ENCODE measurements at regions not wholly inside any gene's neighbourhood (a gene's known extent, or its start where the extent isn't known, plus 50 kb on each side); places are given as distances from the start of the nearest gene placed in this dataset.

DNA sequence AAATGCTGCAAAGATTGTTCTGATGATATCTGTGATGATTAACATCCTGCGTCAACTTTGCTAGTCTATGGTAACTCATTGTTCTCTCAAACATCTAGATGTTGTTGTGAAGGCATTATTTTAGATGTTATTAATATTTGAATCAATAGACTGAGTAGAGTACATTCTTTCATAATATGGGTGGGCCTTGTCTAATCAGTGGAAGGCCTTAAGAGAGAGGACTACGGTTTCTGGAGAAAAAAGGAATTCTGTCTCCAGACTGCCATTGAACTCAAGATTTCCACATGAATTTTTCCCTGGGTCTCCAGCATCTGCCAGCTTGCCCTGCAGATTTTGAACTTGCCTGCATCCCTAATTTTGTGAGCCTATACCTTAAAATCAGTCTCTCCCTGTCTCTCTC, 2381.1 kb upstream of the AGA start:
- TF ChIP-seq, protein P1, sequence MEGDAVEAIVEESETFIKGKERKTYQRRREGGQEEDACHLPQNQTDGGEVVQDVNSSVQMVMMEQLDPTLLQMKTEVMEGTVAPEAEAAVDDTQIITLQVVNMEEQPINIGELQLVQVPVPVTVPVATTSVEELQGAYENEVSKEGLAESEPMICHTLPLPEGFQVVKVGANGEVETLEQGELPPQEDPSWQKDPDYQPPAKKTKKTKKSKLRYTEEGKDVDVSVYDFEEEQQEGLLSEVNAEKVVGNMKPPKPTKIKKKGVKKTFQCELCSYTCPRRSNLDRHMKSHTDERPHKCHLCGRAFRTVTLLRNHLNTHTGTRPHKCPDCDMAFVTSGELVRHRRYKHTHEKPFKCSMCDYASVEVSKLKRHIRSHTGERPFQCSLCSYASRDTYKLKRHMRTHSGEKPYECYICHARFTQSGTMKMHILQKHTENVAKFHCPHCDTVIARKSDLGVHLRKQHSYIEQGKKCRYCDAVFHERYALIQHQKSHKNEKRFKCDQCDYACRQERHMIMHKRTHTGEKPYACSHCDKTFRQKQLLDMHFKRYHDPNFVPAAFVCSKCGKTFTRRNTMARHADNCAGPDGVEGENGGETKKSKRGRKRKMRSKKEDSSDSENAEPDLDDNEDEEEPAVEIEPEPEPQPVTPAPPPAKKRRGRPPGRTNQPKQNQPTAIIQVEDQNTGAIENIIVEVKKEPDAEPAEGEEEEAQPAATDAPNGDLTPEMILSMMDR (IDR thresholded peaks at IDR 0.05; ENCODE audit: low read depth, low read length): no peak
- DNase-seq (ENCODE audit: extremely low read depth, low read depth): no peak

DNA sequence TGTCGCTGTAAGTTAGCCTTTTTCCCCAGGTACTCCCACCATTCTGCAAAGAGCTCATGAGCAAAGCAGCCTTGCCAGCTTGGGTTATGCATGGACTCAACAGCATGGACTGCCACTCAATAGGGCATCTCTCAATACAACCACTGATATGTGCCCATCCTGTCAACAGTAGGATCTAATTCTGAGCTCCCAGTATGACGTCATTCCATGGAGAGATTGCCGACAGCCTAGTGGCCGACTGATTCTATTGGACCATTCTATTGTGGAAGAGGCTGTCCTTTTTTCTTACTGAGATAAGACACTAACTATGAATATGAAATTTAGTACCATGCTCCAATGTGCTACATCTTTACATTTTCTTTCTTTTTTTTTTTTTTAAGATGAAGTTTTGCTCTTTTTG, 2389.0 kb upstream of the AGA start:
- TF ChIP-seq, protein P1 (IDR thresholded peaks at IDR 0.05; ENCODE audit: low read depth, low read length): no peak
- DNase-seq (ENCODE audit: extremely low read depth, low read depth): no peak

DNA sequence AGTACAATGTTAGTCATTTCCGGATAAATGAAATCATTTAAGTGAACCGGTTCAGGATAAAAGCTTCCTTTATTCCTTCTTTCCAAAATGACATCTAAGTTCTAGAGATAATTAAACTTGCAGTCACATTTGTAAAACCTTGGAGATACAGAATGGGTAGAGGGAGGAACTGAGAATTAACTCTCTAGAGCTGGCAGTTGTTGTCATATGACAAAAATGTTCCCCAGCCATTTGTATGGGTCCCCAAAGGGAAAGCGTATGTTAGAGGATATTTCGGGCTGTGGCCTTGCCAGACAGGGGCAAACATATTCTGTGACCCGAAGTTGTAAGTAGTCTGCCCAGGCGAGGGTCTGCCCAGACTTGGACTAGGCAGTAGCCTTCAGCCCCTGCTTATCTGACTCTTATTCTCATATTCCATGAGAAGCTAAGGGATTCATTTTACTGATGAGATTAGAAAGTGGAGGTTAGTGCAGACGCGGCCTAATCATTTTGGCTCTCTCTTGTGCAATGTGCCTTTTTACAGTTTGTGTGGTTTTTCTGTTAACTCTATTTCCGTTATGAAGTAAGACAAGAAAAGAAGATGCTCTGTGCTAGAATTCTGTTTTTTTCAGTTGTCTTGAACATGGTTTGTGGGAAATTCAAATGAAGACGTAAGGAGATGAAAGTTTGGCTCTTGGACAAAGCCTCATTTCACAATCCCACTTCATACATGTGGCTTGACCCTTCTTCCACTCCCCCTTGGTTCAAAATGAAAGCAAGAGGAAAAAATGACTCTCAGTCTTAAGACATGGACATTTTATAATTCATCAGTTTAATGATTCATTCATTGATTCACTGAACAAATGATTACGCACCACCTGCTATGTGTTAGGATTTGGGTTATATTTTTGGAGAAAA, 2394.2 kb upstream of the AGA start:
- no peak for DNase-seq (ENCODE audit: extremely low read depth, low read depth)
- TF ChIP-seq, protein P1 (IDR thresholded peaks at IDR 0.05; ENCODE audit: low read depth, low read length): no peak

DNA sequence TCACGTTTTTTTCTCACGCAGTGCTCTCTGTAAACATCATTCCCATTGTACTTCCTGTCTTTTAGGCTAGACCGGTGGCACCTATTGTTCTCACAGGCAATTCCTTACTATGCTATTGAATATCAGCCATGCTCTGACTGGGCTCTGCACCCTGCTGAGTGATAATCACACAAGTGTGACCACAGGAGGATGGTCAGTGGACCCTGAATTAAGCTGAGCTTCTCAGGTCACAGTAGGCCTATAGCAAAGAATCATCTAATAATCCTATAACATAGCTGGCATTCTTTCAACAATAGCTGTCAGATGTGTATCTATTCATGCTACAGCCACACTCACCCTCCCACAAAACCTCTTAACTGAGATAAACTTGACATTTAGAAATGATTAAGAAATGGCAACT, 2399.8 kb upstream of the TENM3 start:
- TF ChIP-seq, protein P1 (IDR thresholded peaks at IDR 0.05; ENCODE audit: low read depth, low read length): no peak
- DNase-seq (ENCODE audit: extremely low read depth, low read depth): no peak

DNA sequence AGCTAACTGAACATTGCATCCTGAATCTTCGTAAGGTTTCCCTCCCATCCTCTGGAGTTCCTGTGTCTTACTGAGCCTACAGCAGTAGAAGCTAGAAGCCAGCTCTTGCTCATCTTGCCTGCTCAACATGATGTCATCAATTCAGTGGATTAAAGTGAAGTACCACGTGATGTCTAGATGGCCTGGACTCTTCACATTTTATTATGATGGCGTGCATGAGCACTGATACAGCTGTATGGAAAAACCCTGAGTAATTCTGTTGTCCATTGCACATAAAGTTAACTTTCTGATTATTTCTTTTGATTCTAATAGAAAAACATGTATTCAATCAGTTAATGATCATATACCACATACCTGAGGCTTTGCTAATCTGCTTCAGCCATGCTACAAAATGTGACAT, 2387.7 kb upstream of the TENM3 start:
- DNase-seq (ENCODE audit: extremely low read depth, low read depth): peak; percentile 63
- TF ChIP-seq, protein P1 (IDR thresholded peaks at IDR 0.05; ENCODE audit: low read depth, low read length): no peak

DNA sequence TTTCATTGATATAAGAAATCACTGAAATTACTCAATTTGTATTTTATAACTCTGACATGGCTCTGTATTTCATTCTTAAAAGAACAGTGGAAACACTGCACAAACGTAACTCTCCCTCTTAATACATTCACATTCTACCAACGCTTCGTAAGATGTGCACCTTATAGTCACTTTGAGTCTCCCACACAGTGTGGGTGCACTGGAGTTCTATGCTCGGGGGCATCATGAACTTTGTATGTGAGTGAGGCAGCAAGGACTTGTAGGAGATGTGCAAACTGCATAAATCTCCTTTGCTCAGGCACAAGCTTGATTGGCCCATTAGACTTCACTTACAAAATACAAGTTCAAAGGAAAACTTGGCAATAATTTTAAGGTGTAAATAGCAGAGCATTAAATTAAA, 2385.0 kb upstream of the TENM3 start:
- TF ChIP-seq, protein P1 (IDR thresholded peaks at IDR 0.05; ENCODE audit: low read depth, low read length): no peak
- DNase-seq (ENCODE audit: extremely low read depth, low read depth): no peak

DNA sequence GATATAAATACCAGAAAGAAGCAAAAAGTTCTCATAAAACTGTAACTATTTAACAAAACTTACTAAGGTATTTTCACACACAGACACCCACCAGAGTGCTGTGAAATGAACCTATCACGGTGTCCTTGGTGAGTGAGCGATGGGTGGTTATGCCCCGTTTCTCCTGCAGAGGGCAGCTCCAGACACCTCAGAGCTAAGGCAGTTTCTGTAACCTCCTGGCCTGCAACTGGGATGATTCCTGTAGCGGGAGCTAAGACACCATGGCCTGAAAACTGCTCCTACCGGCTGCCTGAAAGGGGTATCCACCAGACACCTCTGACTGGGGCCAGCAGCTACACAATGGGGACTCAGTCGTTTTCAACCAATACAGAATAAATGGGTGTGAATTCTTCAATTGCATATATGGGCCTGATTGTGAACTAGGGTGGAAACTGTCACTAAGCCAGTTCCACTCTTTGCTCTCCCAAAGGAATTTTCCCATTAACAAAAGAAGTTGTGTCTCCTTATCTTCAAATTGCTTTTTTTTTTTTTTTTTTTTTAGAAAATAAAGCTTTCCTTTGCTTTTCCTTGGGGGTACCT, 2375.8 kb upstream of the TENM3 start:
- TF ChIP-seq, protein P1 (IDR thresholded peaks at IDR 0.05; ENCODE audit: low read depth, low read length): peak; percentile 26
- no peak for DNase-seq (ENCODE audit: extremely low read depth, low read depth)
